A673 (cell line): ENCODE measurements at regions not wholly inside any gene's neighbourhood (a gene's known extent, or its start where the extent isn't known, plus 50 kb on each side); places are given as distances from the start of the nearest gene placed in this dataset.

Source experiments
- BruUV-seq: library from RNA; stranded (reverse); fragments of 400-500 nt; replicated peaks from 2 replicates; lab custom pipeline; 2021; lab: Mats Ljungman, UMichigan
- CTCF ChIA-PET: fragments of 300-600 bp; sonication (Branson Sonifier 250); formaldehyde crosslinking; loops from one replicate; lab custom pipeline; 2022; ENCODE audit warnings: antibody characterized with exemption; lab: Charles Lee
- POLR2A ChIA-PET: fragments of 300-600 bp; sonication (Branson Sonifier 250); formaldehyde crosslinking; loops from one replicate; lab custom pipeline; 2022; ENCODE audit warnings: antibody characterized with exemption; ENCODE audit not compliant: low non-redundant PET; lab: Charles Lee
- DNase-seq: peaks from one replicate; pipeline ENCODE4 v3.0.0-alpha.2; 2015; ENCODE audit warnings: low spot score
- H3K27ac ChIP-seq: fragments of 200-600 bp; sonication (generic); 2 replicates; pipeline ENCODE4 v1.5.1; 2016; ENCODE audit warnings: mixed run types, low read depth, mild to moderate bottlenecking, mixed read lengths, antibody characterized with exemption, low read length; ENCODE audit not compliant: poor library complexity, severe bottlenecking
- H3K27me3 ChIP-seq: fragments of 200-600 bp; sonication (generic); replicated peaks from 2 replicates; pipeline ENCODE4 v1.6.1; 2017; ENCODE audit warnings: mixed run types, low read depth, mild to moderate bottlenecking, mixed read lengths, antibody characterized with exemption, low read length; ENCODE audit not compliant: insufficient read depth, poor library complexity
- H3K36me3 ChIP-seq: fragments of 200-600 bp; sonication (generic); 2 replicates; pipeline ENCODE4 v1.6.1; 2016; ENCODE audit warnings: mixed run types, mild to moderate bottlenecking, mixed read lengths, antibody characterized with exemption, low read length; ENCODE audit not compliant: insufficient read depth, poor library complexity, severe bottlenecking
- H3K4me1 ChIP-seq: fragments of 200-600 bp; sonication (generic); 2 replicates; pipeline ENCODE4 v1.6.1; 2017; ENCODE audit warnings: mixed run types, mild to moderate bottlenecking, mixed read lengths, antibody characterized with exemption, low read length; ENCODE audit not compliant: insufficient read depth, poor library complexity, severe bottlenecking
- H3K4me3 ChIP-seq: fragments of 200-600 bp; sonication (generic); 2 replicates; pipeline ENCODE4 v1.5.1; 2016; ENCODE audit warnings: low read depth, mixed run types, mild to moderate bottlenecking, mixed read lengths, low read length; ENCODE audit not compliant: poor library complexity, severe bottlenecking
- H3K9me3 ChIP-seq: fragments of 200-600 bp; sonication (generic); 2 replicates; pipeline ENCODE4 v1.6.1; 2016; ENCODE audit warnings: mixed run types, low read depth, mild to moderate bottlenecking, mixed read lengths, antibody characterized with exemption, low read length; ENCODE audit not compliant: poor library complexity, severe bottlenecking
- EZH2 ChIP-seq: fragments of 200-600 bp; sonication (generic); IDR thresholded peaks from 2 replicates; pipeline ENCODE4 v1.6.1; 2017; ENCODE audit warnings: borderline replicate concordance, low read depth, mild to moderate bottlenecking, mixed read lengths, antibody characterized with exemption, low read length; ENCODE audit not compliant: poor library complexity, severe bottlenecking
- intact Hi-C: fragments of 100-400 bp; cut with micrococcal nuclease; formaldehyde crosslinking; loops from one replicate; pipeline ENCODE4 v1.10.0; 2022; ENCODE audit not compliant: unreplicated experiment
- TF ChIP-seq, protein P1 (sequence below): fragments of 300-800, 200-600 bp; sonication (generic); conservative IDR thresholded peaks from 2 replicates; pipeline ENCODE4 v1.5.1; 2017; ENCODE audit warnings: low read depth, mild to moderate bottlenecking, antibody characterized with exemption, low read length, moderate library complexity, mixed read lengths

DNA sequence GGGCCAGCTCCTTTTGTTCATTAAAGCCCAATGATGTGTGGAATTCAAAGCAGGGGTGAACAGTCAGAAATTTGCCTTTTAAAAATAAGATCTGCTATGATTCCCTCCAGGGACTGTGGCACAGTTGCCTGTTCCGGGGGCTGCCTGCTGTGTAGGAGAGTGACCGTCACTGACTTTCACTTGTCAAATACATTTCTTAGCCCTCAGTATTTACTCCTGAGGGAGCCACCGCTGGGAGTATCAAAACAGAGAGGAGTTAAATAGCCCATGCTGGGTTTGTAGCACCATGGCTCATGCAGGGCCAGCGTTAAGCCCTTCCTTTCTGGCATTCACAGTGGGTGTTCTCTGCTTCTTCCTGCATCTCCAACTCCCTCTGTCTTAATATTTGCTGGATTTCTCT is 897.8 kb downstream of the SORCS3 start:
- POLR2A ChIA-PET = interaction anchor here (0.6 kb wide), 1 partner anchor 1125 kb away, joined by 3 read pairs; no protein-coding TSS in a partner anchor
- TF ChIP-seq EZH2 = no peak
- TF ChIP-seq, protein P1, sequence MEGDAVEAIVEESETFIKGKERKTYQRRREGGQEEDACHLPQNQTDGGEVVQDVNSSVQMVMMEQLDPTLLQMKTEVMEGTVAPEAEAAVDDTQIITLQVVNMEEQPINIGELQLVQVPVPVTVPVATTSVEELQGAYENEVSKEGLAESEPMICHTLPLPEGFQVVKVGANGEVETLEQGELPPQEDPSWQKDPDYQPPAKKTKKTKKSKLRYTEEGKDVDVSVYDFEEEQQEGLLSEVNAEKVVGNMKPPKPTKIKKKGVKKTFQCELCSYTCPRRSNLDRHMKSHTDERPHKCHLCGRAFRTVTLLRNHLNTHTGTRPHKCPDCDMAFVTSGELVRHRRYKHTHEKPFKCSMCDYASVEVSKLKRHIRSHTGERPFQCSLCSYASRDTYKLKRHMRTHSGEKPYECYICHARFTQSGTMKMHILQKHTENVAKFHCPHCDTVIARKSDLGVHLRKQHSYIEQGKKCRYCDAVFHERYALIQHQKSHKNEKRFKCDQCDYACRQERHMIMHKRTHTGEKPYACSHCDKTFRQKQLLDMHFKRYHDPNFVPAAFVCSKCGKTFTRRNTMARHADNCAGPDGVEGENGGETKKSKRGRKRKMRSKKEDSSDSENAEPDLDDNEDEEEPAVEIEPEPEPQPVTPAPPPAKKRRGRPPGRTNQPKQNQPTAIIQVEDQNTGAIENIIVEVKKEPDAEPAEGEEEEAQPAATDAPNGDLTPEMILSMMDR = no peak
- Histone ChIP-seq H3K9me3 (no peaks in the 10 kb centered on the region), H3K36me3 (no peaks in the 10 kb centered on the region), H3K27me3 (no peaks in the 10 kb centered on the region), H3K4me1 (peaks cover 14% of the 10 kb centered on the region), H3K27ac (no peak overlapping the region), H3K4me3 (no peak overlapping the region)
- peak; percentile 85 for DNase-seq
- BruUV-seq = no TSS peak
- CTCF ChIA-PET = no interaction called here
- intact Hi-C loops = no loop called here

DNA sequence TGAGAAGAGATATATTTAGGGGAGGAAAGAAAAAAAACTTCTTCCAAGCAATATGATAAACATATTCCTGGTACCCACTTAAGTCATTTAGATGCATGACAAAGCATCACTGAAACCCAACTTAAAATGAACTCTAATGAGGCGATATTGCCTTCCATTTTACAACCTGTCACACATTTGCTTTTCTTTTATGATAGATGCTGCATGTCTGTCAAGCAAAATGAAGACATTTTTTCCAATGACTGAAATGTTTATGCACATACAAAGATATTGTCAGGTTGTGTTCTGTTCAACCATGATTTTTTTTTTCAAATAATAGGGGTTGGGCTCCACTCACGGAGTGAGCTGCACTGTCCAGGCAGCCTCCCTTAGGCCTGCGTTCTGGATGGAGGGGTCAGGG is 894.4 kb downstream of the SORCS3 start:
- no TSS peak for BruUV-seq
- intact Hi-C loops = no loop called here
- TF ChIP-seq, protein P1 = no peak
- no peak for TF ChIP-seq EZH2
- Histone ChIP-seq H3K4me1 (peaks cover 14% of the 10 kb centered on the region), H3K27ac (no peak overlapping the region), H3K4me3 (no peak overlapping the region), H3K36me3 (no peaks in the 10 kb centered on the region), H3K27me3 (no peaks in the 10 kb centered on the region), H3K9me3 (peaks cover 4% of the 10 kb centered on the region)
- ChIA-PET CTCF (no interaction called here), POLR2A (no interaction called here)
- DNase-seq = no peak

DNA sequence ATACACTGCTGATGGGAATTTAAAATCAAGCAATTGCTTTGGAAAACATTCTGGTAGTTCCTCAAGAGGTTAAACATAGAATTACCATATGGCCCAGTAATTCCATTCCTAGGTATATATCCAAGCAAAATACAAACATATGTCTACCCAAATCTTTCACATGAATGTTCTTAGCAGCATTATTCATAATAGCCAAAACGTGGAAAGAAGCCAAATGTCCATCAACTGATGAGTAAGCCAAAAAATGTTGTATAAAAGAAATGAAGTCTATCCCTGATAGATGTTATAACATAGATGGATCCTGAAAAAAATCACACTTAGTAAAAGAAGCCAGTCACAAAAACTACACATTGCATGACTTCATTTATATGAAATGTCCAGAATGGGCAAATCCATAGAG is 893.0 kb downstream of the SORCS3 start:
- intact Hi-C loops = no loop called here
- H3K27me3 ChIP-seq = no peaks in the 10 kb centered on the region
- ChIA-PET CTCF (no interaction called here), POLR2A (no interaction called here)
- H3K36me3 ChIP-seq = no peaks in the 10 kb centered on the region
- no peak for DNase-seq
- no peak overlapping the region for H3K4me3 ChIP-seq
- peaks cover 4% of the 10 kb centered on the region for H3K9me3 ChIP-seq
- no peak overlapping the region for H3K27ac ChIP-seq
- BruUV-seq = no TSS peak
- TF ChIP-seq, protein P1 = no peak
- no peak for TF ChIP-seq EZH2
- H3K4me1 ChIP-seq = peaks cover 6% of the 10 kb centered on the region
